ENCODE measurements at regions not wholly inside any gene's neighbourhood (a gene's known extent, or its start where the extent isn't known, plus 50 kb on each side); places are given as distances from the start of the nearest gene placed in this dataset.
"Not testable (repeated sequence)": the region's sequence is repeated elsewhere in the genome, so short reads cannot be mapped to it uniquely, and the experiment has no call there.

GRCh38 chr7:119300341-119300740 is 972.6 kb upstream of the KCND2 start:
- DNase-seq, result not testable (repeated sequence)

GRCh38 chr7:119320316-119320715 is 952.7 kb upstream of the KCND2 start:
- no peak for DNase-seq

GRCh38 chr7:119329715-119330114 is 943.3 kb upstream of the KCND2 start:
- no peak for DNase-seq

GRCh38 chr7:119335405-119335804 is 937.6 kb upstream of the KCND2 start:
- DNase-seq, result no peak

- no peak for DNase-seq
These were observed 931.2 kb upstream of the KCND2 start for GRCh38 chr7:119341822-119342221.

- DNase-seq, result no peak
These were observed 929.7 kb upstream of the KCND2 start for GRCh38 chr7:119343289-119343688.

GRCh38 chr7:119344466-119344865 is 928.5 kb upstream of the KCND2 start:
- DNase-seq, result no peak

GRCh38 chr7:119348491-119348890 is 924.5 kb upstream of the KCND2 start:
- DNase-seq, result no peak

- DNase-seq, result no peak
These were observed 922.6 kb upstream of the KCND2 start for GRCh38 chr7:119350334-119350733.

GRCh38 chr7:119351320-119351719 is 921.7 kb upstream of the KCND2 start:
- DNase-seq, result no peak

GRCh38 chr7:119374436-119374835 is 898.5 kb upstream of the KCND2 start:
- peak; percentile 85 for DNase-seq

GRCh38 chr7:119377861-119378260 is 895.1 kb upstream of the KCND2 start:
- no peak for DNase-seq

GRCh38 chr7:119382726-119383125 is 890.2 kb upstream of the KCND2 start:
- DNase-seq, result no peak

- DNase-seq, result no peak
These were observed 878.0 kb upstream of the KCND2 start for GRCh38 chr7:119395024-119395423.

GRCh38 chr7:119397156-119397555 is 875.8 kb upstream of the KCND2 start:
- no peak for DNase-seq

GRCh38 chr7:119408596-119408995 is 864.4 kb upstream of the KCND2 start:
- DNase-seq, result no peak

GRCh38 chr7:119413314-119413805 is 859.6 kb upstream of the KCND2 start:
- no peak for DNase-seq

- no peak for DNase-seq
These were observed 857.3 kb upstream of the KCND2 start for GRCh38 chr7:119415682-119416081.

- DNase-seq, result no peak
These were observed 851.3 kb upstream of the KCND2 start for GRCh38 chr7:119421657-119422056.

- no peak for DNase-seq
These were observed 836.1 kb upstream of the KCND2 start for GRCh38 chr7:119436882-119437281.

- DNase-seq, result no peak
These were observed 834.7 kb upstream of the KCND2 start for GRCh38 chr7:119438315-119438714.

GRCh38 chr7:119439192-119439591 is 833.8 kb upstream of the KCND2 start:
- DNase-seq, result no peak

GRCh38 chr7:119452401-119452800 is 820.6 kb upstream of the KCND2 start:
- DNase-seq, result no peak

GRCh38 chr7:119465798-119466305 is 807.1 kb upstream of the KCND2 start:
- no peak for DNase-seq

GRCh38 chr7:119472408-119473038 is 800.5 kb upstream of the KCND2 start:
- no peak for DNase-seq
